Neuronal stem cell (in vitro differentiated cells): ENCODE measurements at regions not wholly inside any gene's neighbourhood (a gene's known extent, or its start where the extent isn't known, plus 50 kb on each side); places are given as distances from the start of the nearest gene placed in this dataset.

ENCODE experiments used
- DNase-seq: peaks from one replicate; pipeline ENCODE4 v3.0.0-alpha.2; 2013; ENCODE audit warnings: low spot score
- H2AFZ ChIP-seq: one replicate; pipeline ENCODE4 v1.6.1; 2013; ENCODE audit warnings: mild to moderate bottlenecking, low read length, inconsistent platforms
- H2AK5ac ChIP-seq: 2 replicates; pipeline ENCODE4 v1.6.1; 2013; ENCODE audit warnings: low read depth, mild to moderate bottlenecking, inconsistent platforms, low read length, moderate library complexity, mixed read lengths
- H2BK120ac ChIP-seq: 2 replicates; pipeline ENCODE4 v1.6.1; 2013; ENCODE audit warnings: low read depth, mild to moderate bottlenecking, inconsistent platforms, low read length, moderate library complexity, mixed read lengths
- H2BK12ac ChIP-seq: one replicate; pipeline ENCODE4 v1.6.1; 2013; ENCODE audit warnings: low read length, inconsistent platforms
- H2BK15ac ChIP-seq: 2 replicates; pipeline ENCODE4 v1.6.1; 2013; ENCODE audit warnings: mild to moderate bottlenecking, low read length, inconsistent platforms, mixed read lengths
- H2BK5ac ChIP-seq: one replicate; pipeline ENCODE4 v1.6.1; 2013; ENCODE audit warnings: inconsistent platforms, mild to moderate bottlenecking, low read length, moderate library complexity
- H3K14ac ChIP-seq: one replicate; pipeline ENCODE4 v1.6.1; 2013; ENCODE audit warnings: low read length, inconsistent platforms
- H3K18ac ChIP-seq: 2 replicates; pipeline ENCODE4 v1.6.1; 2013; ENCODE audit warnings: low read length, inconsistent platforms
- H3K23ac ChIP-seq: 2 replicates; pipeline ENCODE4 v1.6.1; 2013; ENCODE audit warnings: low read depth, mild to moderate bottlenecking, mixed read lengths, low read length, inconsistent platforms; ENCODE audit not compliant: poor library complexity
- H3K27ac ChIP-seq: replicated peaks from 3 replicates; pipeline ENCODE4 v1.5.1; 2013; ENCODE audit warnings: low read length, inconsistent platforms
- H3K27me3 ChIP-seq, 3 experiments: 2 replicates each; pipeline ENCODE4 v1.6.1; 2013; ENCODE audit warnings: low read length in 3 of 3, mild to moderate bottlenecking in 2 of 3, inconsistent platforms in 1 of 3, low read depth in 1 of 3, mixed read lengths in 1 of 3, moderate library complexity in 1 of 3; ENCODE audit not compliant: control insufficient read depth in 3 of 3, insufficient read depth in 3 of 3
- H3K36me3 ChIP-seq, 2 donors: replicated peaks in 1 of 2; 2 replicates each; pipeline ENCODE4 v1.6.1; 2013; ENCODE audit warnings: low read length in 2 of 2; ENCODE audit not compliant: control insufficient read depth in 2 of 2, insufficient read depth in 2 of 2
- H3K4ac ChIP-seq: 2 replicates; pipeline ENCODE4 v1.6.1; 2013; ENCODE audit warnings: inconsistent platforms, mild to moderate bottlenecking, low read length, moderate library complexity
- H3K4me1 ChIP-seq, 2 donors: 1 replicate in 1 of 2; 2 replicates in 1 of 2; pipeline ENCODE4 v1.6.1; 2013; ENCODE audit warnings: low read length in 2 of 2, low read depth in 1 of 2; ENCODE audit not compliant: control insufficient read depth in 2 of 2, insufficient read depth in 1 of 2
- H3K4me2 ChIP-seq: one replicate; pipeline ENCODE4 v1.6.1; 2013; ENCODE audit warnings: mild to moderate bottlenecking, low read length, inconsistent platforms; ENCODE audit not compliant: insufficient read depth, poor library complexity, severe bottlenecking
- H3K4me3 ChIP-seq, 2 donors: 2 replicates each; pipeline ENCODE4 v1.5.1; 2013; ENCODE audit warnings: low read length in 2 of 2, mild to moderate bottlenecking in 2 of 2, inconsistent platforms in 1 of 2, moderate library complexity in 1 of 2
- H3K79me1 ChIP-seq: one replicate; pipeline ENCODE4 v1.6.1; 2013; ENCODE audit warnings: low read depth, mild to moderate bottlenecking, inconsistent platforms, low read length, moderate library complexity
- H3K9ac ChIP-seq: one replicate; pipeline ENCODE4 v1.6.1; 2013; ENCODE audit warnings: mild to moderate bottlenecking, low read depth, low read length, inconsistent platforms; ENCODE audit not compliant: poor library complexity
- H3K9me3 ChIP-seq, 2 donors: replicated peaks in 1 of 2; 2 replicates each; pipeline versions ENCODE3 to v1.6.1; 2013; ENCODE audit warnings: low read length in 2 of 2, mild to moderate bottlenecking in 2 of 2, inconsistent platforms in 1 of 2, low read depth in 1 of 2, mixed read lengths in 1 of 2, moderate library complexity in 1 of 2; ENCODE audit not compliant: control insufficient read depth in 2 of 2, insufficient read depth in 1 of 2
- H4K8ac ChIP-seq: one replicate; pipeline ENCODE4 v1.6.1; 2013; ENCODE audit warnings: low read depth, mild to moderate bottlenecking, inconsistent platforms, low read length, moderate library complexity
- H4K91ac ChIP-seq: one replicate; pipeline ENCODE4 v1.6.1; 2013; ENCODE audit warnings: low read length, low read depth, mild to moderate bottlenecking, inconsistent platforms; ENCODE audit not compliant: poor library complexity
- WGBS, 2 donors: extraction: QIAGEN DNeasy Blood & Tissue Kit; methylation state at CpG; one replicate each; pipeline ENCODE4 v1.1.7; 2013; ENCODE audit warnings: missing lambda C conversion rate in 2 of 2, mixed read lengths in 1 of 2; ENCODE audit not compliant: insufficient read length in 2 of 2, insufficient replicate concordance in 1 of 2; ENCODE audit errors: extremely low coverage in 2 of 2; 5-methylcytosine and 5-hydroxymethylcytosine counted together

- Histone ChIP-seq H3K36me3 (no peaks in the 10 kb centered on the region), H3K9me3 (no peaks in the 10 kb centered on the region), H3K14ac (no peak overlapping the region), H3K79me1 (no peaks in the 10 kb centered on the region), H3K4ac (no peak overlapping the region), H2BK5ac (no peak overlapping the region), H3K27ac (no peak overlapping the region), H2AFZ (no peak overlapping the region), H3K9ac (no peak overlapping the region), H2BK15ac (no peak overlapping the region), H3K27me3 (no peaks in the 10 kb centered on the region), H4K91ac (no peak overlapping the region), H4K8ac (no peak overlapping the region), H2BK12ac (no peak overlapping the region), H3K4me2 (no peak overlapping the region), H3K4me3 (no peak overlapping the region), H2AK5ac (no peak overlapping the region), H2BK120ac (no peak overlapping the region), H3K4me1 (no peaks in the 10 kb centered on the region), H3K18ac (no peak overlapping the region), H3K23ac (no peak overlapping the region)
- no CpG with 5 or more reads among the region's 1 CpG for WGBS, 2 donors
- DNase-seq = no peak
These were observed 925.9 kb downstream of the BCL11A start for GRCh38 chr2:59627599-59627998.

GRCh38 chr2:59622599-59623308 lies 930.7 kb downstream of the BCL11A start:
- no peaks in the 10 kb centered on the region for H3K27me3 ChIP-seq
- H4K8ac ChIP-seq = no peak overlapping the region
- no peak overlapping the region for H3K18ac ChIP-seq
- H4K91ac ChIP-seq = no peak overlapping the region
- H3K9ac ChIP-seq = no peak overlapping the region
- no peak for DNase-seq
- H3K36me3 ChIP-seq = no peaks in the 10 kb centered on the region
- H2AK5ac ChIP-seq = no peak overlapping the region
- no peak overlapping the region for H3K23ac ChIP-seq
- no peaks in the 10 kb centered on the region for H3K4me1 ChIP-seq
- no peak overlapping the region for H2BK5ac ChIP-seq
- H2BK15ac ChIP-seq = no peak overlapping the region
- no peak overlapping the region for H3K4ac ChIP-seq
- H2AFZ ChIP-seq = no peak overlapping the region
- H3K14ac ChIP-seq = no peak overlapping the region
- no peak overlapping the region for H3K4me2 ChIP-seq
- H3K79me1 ChIP-seq = no peaks in the 10 kb centered on the region
- H3K27ac ChIP-seq = no peak overlapping the region
- no peak overlapping the region for H2BK120ac ChIP-seq
- no peaks in the 10 kb centered on the region for H3K9me3 ChIP-seq
- H2BK12ac ChIP-seq = no peak overlapping the region
- H3K4me3 ChIP-seq = no peak overlapping the region

GRCh38 chr2:59604123-59604522 lies 949.3 kb downstream of the BCL11A start:
- Histone ChIP-seq H3K79me1 (no peaks in the 10 kb centered on the region), H3K9ac (no peak overlapping the region), H3K4me3 (no peak overlapping the region), H3K4me2 (no peak overlapping the region), H2BK5ac (no peak overlapping the region), H3K14ac (no peak overlapping the region), H2BK15ac (no peak overlapping the region), H2AK5ac (no peak overlapping the region), H3K27me3 (no peaks in the 10 kb centered on the region), H3K4ac (no peak overlapping the region), H2BK12ac (no peak overlapping the region), H3K9me3 (peaks cover 0 to 3% of the 10 kb centered on the region in 2 donors), H3K36me3 (no peaks in the 10 kb centered on the region), H3K4me1 (no peaks in the 10 kb centered on the region), H3K18ac (no peak overlapping the region), H2AFZ (no peak overlapping the region), H4K91ac (no peak overlapping the region), H2BK120ac (no peak overlapping the region), H4K8ac (no peak overlapping the region), H3K27ac (no peak overlapping the region), H3K23ac (no peak overlapping the region)
- WGBS, 2 donors = no CpG with 5 or more reads among the region's 1 CpG
- no peak for DNase-seq

GRCh38 chr2:59594671-59595222 lies 958.7 kb downstream of the BCL11A start:
- H3K18ac ChIP-seq = no peak overlapping the region
- DNase-seq = no peak
- H3K4me1 ChIP-seq = peaks cover 0 to 2% of the 10 kb centered on the region in 2 donors
- H3K9ac ChIP-seq = no peak overlapping the region
- no CpG with 5 or more reads among the region's 5 CpGs for WGBS, 2 donors
- H2BK12ac ChIP-seq = no peak overlapping the region
- H2AFZ ChIP-seq = no peak overlapping the region
- no peaks in the 10 kb centered on the region for H3K9me3 ChIP-seq
- H3K27ac ChIP-seq = no peak overlapping the region
- H3K4me2 ChIP-seq = no peak overlapping the region
- no peak overlapping the region for H4K91ac ChIP-seq
- no peak overlapping the region for H2AK5ac ChIP-seq
- no peak overlapping the region for H3K4me3 ChIP-seq
- H2BK15ac ChIP-seq = no peak overlapping the region
- no peak overlapping the region for H3K23ac ChIP-seq
- no peak overlapping the region for H2BK5ac ChIP-seq
- no peaks in the 10 kb centered on the region for H3K79me1 ChIP-seq
- no peaks in the 10 kb centered on the region for H3K27me3 ChIP-seq
- no peak overlapping the region for H2BK120ac ChIP-seq
- H3K36me3 ChIP-seq = no peaks in the 10 kb centered on the region
- H3K4ac ChIP-seq = no peak overlapping the region
- H3K14ac ChIP-seq = no peak overlapping the region
- H4K8ac ChIP-seq = no peak overlapping the region
